ENCODE measurements at regions not wholly inside any gene's neighbourhood (a gene's known extent, or its start where the extent isn't known, plus 50 kb on each side); places are given as distances from the start of the nearest gene placed in this dataset.

- DNase-seq (ENCODE audit: low read depth) = no peak
- peak; percentile 32 for FAIRE-seq
- H3K4me3 Mint-ChIP-seq (ENCODE audit: unreplicated experiment) = no peak overlapping the region
These were observed 261.5 kb upstream of the CLEC14A start for GRCh38 chr14:38517426-38517825.

GRCh38 chr14:38512236-38512635, 256.3 kb upstream of the CLEC14A start:
- Histone ChIP-seq H3K9ac (ENCODE audit: low read length) (no peak overlapping the region), H3K4me2 (ENCODE audit: low read length) (no peak overlapping the region), H3K4me1 (ENCODE audit: insufficient read depth, low read length) (no peaks in the 10 kb centered on the region), H3K36me3 (ENCODE audit: insufficient read depth, low read length) (no peaks in the 10 kb centered on the region), H3K27me3 (ENCODE audit: insufficient read depth, low read length) (no peaks in the 10 kb centered on the region), H3K4me3 (ENCODE audit: insufficient read depth, low read depth, low read length) (no peak overlapping the region), H2AFZ (ENCODE audit: low read depth, low read length) (no peak overlapping the region), H3K9me3 (ENCODE audit: insufficient read depth, low read depth, low read length) (no peaks in the 10 kb centered on the region), H3K79me2 (ENCODE audit: insufficient read depth, low read length) (no peaks in the 10 kb centered on the region), H4K20me1 (ENCODE audit: insufficient read depth, low read length) (no peaks in the 10 kb centered on the region), H3K27ac (ENCODE audit: low read depth, low read length) (no peak overlapping the region)
- TF ChIP-seq CTCF (IDR thresholded peaks at IDR 0.05; ENCODE audit: insufficient read depth, low read depth, low read length) = no peak
- no peaks in the 10 kb centered on the region for H3K36me3 Mint-ChIP-seq (ENCODE audit: low read depth, unreplicated experiment)
- FAIRE-seq (no peak), DNase-seq (ENCODE audit: low read depth) (no peak)
- H3K4me1 Mint-ChIP-seq (ENCODE audit: low read depth, unreplicated experiment) = no peaks in the 10 kb centered on the region
- H3K4me3 Mint-ChIP-seq (ENCODE audit: unreplicated experiment) = no peak overlapping the region
- H3K27me3 Mint-ChIP-seq (ENCODE audit: low read depth, unreplicated experiment) = no peaks in the 10 kb centered on the region
- no peaks in the 10 kb centered on the region for H3K9me3 Mint-ChIP-seq (ENCODE audit: unreplicated experiment)
- H3K27ac Mint-ChIP-seq (ENCODE audit: unreplicated experiment) = no peak overlapping the region

More at GRCh38 chr14:38517426-38517825, 261.5 kb upstream of the CLEC14A start:
- no peak overlapping the region for H3K4me3 ChIP-seq (ENCODE audit: insufficient read depth, low read depth, low read length)
- H3K9ac ChIP-seq (ENCODE audit: low read length) = no peak overlapping the region
- no peak overlapping the region for H2AFZ ChIP-seq (ENCODE audit: low read depth, low read length)
- TF ChIP-seq EZH2 (IDR thresholded peaks at IDR 0.05; ENCODE audit: insufficient read depth, low read length) (no peak), CTCF (IDR thresholded peaks at IDR 0.05; ENCODE audit: insufficient read depth, low read depth, low read length) (no peak)
- no peaks in the 10 kb centered on the region for H4K20me1 ChIP-seq (ENCODE audit: insufficient read depth, low read length)
- H3K4me1 ChIP-seq (ENCODE audit: insufficient read depth, low read length) = no peaks in the 10 kb centered on the region
- no peak overlapping the region for H3K27ac ChIP-seq (ENCODE audit: low read depth, low read length)
- Mint-ChIP-seq H3K9me3 (ENCODE audit: unreplicated experiment) (no peaks in the 10 kb centered on the region), H3K4me1 (ENCODE audit: low read depth, unreplicated experiment) (no peaks in the 10 kb centered on the region), H3K27ac (ENCODE audit: unreplicated experiment) (no peak overlapping the region), H3K27me3 (ENCODE audit: low read depth, unreplicated experiment) (no peaks in the 10 kb centered on the region), H3K36me3 (ENCODE audit: low read depth, unreplicated experiment) (no peaks in the 10 kb centered on the region)
- no peaks in the 10 kb centered on the region for H3K9me3 ChIP-seq (ENCODE audit: insufficient read depth, low read depth, low read length)
- no peaks in the 10 kb centered on the region for H3K27me3 ChIP-seq (ENCODE audit: insufficient read depth, low read length)
- H3K4me2 ChIP-seq (ENCODE audit: low read length) = no peak overlapping the region
- H3K79me2 ChIP-seq (ENCODE audit: insufficient read depth, low read length) = no peaks in the 10 kb centered on the region
- H3K36me3 ChIP-seq (ENCODE audit: insufficient read depth, low read length) = no peaks in the 10 kb centered on the region

GRCh38 chr14:38507299-38507698, 251.4 kb upstream of the CLEC14A start:
- Histone ChIP-seq H3K4me2 (ENCODE audit: low read length) (no peak overlapping the region), H3K4me3 (ENCODE audit: insufficient read depth, low read depth, low read length) (no peak overlapping the region), H3K36me3 (ENCODE audit: insufficient read depth, low read length) (no peaks in the 10 kb centered on the region), H3K79me2 (ENCODE audit: insufficient read depth, low read length) (no peaks in the 10 kb centered on the region), H3K9ac (ENCODE audit: low read length) (no peak overlapping the region), H3K27me3 (ENCODE audit: insufficient read depth, low read length) (no peaks in the 10 kb centered on the region), H2AFZ (ENCODE audit: low read depth, low read length) (no peak overlapping the region), H3K27ac (ENCODE audit: low read depth, low read length) (no peak overlapping the region), H3K4me1 (ENCODE audit: insufficient read depth, low read length) (no peaks in the 10 kb centered on the region), H3K9me3 (ENCODE audit: insufficient read depth, low read depth, low read length) (no peaks in the 10 kb centered on the region), H4K20me1 (ENCODE audit: insufficient read depth, low read length) (no peaks in the 10 kb centered on the region)
- Mint-ChIP-seq H3K27me3 (ENCODE audit: low read depth, unreplicated experiment) (no peaks in the 10 kb centered on the region), H3K9me3 (ENCODE audit: unreplicated experiment) (no peaks in the 10 kb centered on the region), H3K4me1 (ENCODE audit: low read depth, unreplicated experiment) (no peaks in the 10 kb centered on the region), H3K36me3 (ENCODE audit: low read depth, unreplicated experiment) (no peaks in the 10 kb centered on the region), H3K4me3 (ENCODE audit: unreplicated experiment) (no peak overlapping the region), H3K27ac (ENCODE audit: unreplicated experiment) (no peak overlapping the region)
- FAIRE-seq (no peak), DNase-seq (ENCODE audit: low read depth) (no peak)
- TF ChIP-seq EZH2 (IDR thresholded peaks at IDR 0.05; ENCODE audit: insufficient read depth, low read length) (no peak), CTCF (IDR thresholded peaks at IDR 0.05; ENCODE audit: insufficient read depth, low read depth, low read length) (no peak)
